ENCODE measurements at regions not wholly inside any gene's neighbourhood (a gene's known extent, or its start where the extent isn't known, plus 50 kb on each side); places are given as distances from the start of the nearest gene placed in this dataset.

DNA sequence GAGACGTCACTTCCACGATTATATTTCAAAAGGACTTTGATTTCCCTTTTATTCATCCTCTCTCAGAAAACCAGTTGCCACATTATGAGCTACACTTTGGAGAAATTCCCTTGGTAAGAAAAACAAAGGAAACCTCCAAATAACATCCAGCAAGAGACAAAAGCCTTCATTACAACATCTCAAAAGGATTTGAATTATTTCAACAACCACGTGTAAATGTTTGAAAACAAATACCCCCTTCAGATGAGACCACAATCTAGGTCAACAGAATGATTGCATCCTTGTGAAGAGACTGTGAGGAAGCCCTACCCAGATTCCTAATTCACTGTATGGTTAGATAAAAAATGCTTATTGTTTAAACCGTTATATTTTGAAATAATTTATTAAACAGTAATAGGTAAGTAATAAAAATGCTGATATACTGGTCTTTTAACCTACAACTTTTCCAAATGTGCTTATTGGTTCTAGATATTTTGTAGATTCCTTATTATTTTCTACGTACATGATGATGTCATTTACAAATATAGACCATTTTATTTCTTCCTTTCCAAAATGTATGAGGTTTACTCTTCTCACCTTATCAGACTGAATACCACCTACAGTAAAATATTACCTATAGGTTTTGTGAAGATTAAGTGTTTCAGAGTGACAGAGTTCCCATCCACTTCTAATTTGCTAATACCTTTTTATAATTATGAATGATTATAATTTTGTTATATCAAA, 922.7 kb upstream of the CHAC2 start:
- TF ChIP-seq, protein P1, sequence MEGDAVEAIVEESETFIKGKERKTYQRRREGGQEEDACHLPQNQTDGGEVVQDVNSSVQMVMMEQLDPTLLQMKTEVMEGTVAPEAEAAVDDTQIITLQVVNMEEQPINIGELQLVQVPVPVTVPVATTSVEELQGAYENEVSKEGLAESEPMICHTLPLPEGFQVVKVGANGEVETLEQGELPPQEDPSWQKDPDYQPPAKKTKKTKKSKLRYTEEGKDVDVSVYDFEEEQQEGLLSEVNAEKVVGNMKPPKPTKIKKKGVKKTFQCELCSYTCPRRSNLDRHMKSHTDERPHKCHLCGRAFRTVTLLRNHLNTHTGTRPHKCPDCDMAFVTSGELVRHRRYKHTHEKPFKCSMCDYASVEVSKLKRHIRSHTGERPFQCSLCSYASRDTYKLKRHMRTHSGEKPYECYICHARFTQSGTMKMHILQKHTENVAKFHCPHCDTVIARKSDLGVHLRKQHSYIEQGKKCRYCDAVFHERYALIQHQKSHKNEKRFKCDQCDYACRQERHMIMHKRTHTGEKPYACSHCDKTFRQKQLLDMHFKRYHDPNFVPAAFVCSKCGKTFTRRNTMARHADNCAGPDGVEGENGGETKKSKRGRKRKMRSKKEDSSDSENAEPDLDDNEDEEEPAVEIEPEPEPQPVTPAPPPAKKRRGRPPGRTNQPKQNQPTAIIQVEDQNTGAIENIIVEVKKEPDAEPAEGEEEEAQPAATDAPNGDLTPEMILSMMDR (conservative IDR thresholded peaks at IDR 0.05): no peak
- no peak for TF ChIP-seq EZH2 (IDR thresholded peaks at IDR 0.05; ENCODE audit: low read depth)

Measured in PC-9 (cell line).